KMS-11 (cell line): ENCODE measurements at regions not wholly inside any gene's neighbourhood (a gene's known extent, or its start where the extent isn't known, plus 50 kb on each side); places are given as distances from the start of the nearest gene placed in this dataset.

Experiments
- H2AFZ ChIP-seq: fragments of 200-600 bp; sonication (generic); 2 replicates; pipeline ENCODE4 v1.6.1; 2016; ENCODE audit warnings: antibody characterized with exemption, mixed run types, low read depth
- H3K27ac ChIP-seq: fragments of 200-600 bp; sonication (generic); 2 replicates; pipeline ENCODE4 v1.6.1; 2016; ENCODE audit warnings: mild to moderate bottlenecking, mixed run types
- H3K27me3 ChIP-seq: fragments of 200-600 bp; sonication (generic); 2 replicates; pipeline ENCODE4 v1.6.1; 2017; ENCODE audit warnings: mild to moderate bottlenecking, low read depth, mixed run types, moderate library complexity; ENCODE audit not compliant: insufficient read depth
- H3K36me3 ChIP-seq: fragments of 200-600 bp; sonication (generic); 2 replicates; pipeline ENCODE4 v1.6.1; 2017; ENCODE audit warnings: mild to moderate bottlenecking, mixed run types; ENCODE audit not compliant: insufficient read depth
- H3K4me1 ChIP-seq: fragments of 200-600 bp; sonication (generic); 2 replicates; pipeline ENCODE4 v1.6.1; 2016; ENCODE audit warnings: mild to moderate bottlenecking, low read depth, mixed run types; ENCODE audit not compliant: poor library complexity, severe bottlenecking
- H3K4me2 ChIP-seq: fragments of 200-600 bp; sonication (generic); 2 replicates; pipeline ENCODE4 v1.7.0; 2016; ENCODE audit warnings: mild to moderate bottlenecking, mixed run types
- H3K4me3 ChIP-seq: fragments of 200-600 bp; sonication (generic); IDR thresholded peaks from 2 replicates; pipeline ENCODE4 v1.6.1; 2017; ENCODE audit warnings: low read depth, low read length, mixed read lengths; ENCODE audit not compliant: insufficient read depth
- H3K79me2 ChIP-seq: fragments of 200-600 bp; sonication (generic); 2 replicates; pipeline ENCODE4 v1.6.1; 2016; ENCODE audit warnings: low read depth, mixed run types; ENCODE audit not compliant: insufficient read depth
- H3K9ac ChIP-seq: fragments of 200-600 bp; sonication (generic); 2 replicates; pipeline ENCODE4 v1.6.1; 2016; ENCODE audit warnings: mild to moderate bottlenecking, mixed run types
- H4K20me1 ChIP-seq: fragments of 200-600 bp; sonication (generic); 2 replicates; pipeline ENCODE4 v1.6.1; 2016; ENCODE audit warnings: mild to moderate bottlenecking, mixed run types; ENCODE audit not compliant: insufficient read depth
- TF ChIP-seq, protein P1 (sequence below): fragments of 200-600 bp; sonication (generic); conservative IDR thresholded peaks from 2 replicates; pipeline ENCODE4 v1.6.1; 2017; ENCODE audit warnings: low read depth, mild to moderate bottlenecking, antibody characterized with exemption, low read length, moderate library complexity, mixed read lengths

DNA sequence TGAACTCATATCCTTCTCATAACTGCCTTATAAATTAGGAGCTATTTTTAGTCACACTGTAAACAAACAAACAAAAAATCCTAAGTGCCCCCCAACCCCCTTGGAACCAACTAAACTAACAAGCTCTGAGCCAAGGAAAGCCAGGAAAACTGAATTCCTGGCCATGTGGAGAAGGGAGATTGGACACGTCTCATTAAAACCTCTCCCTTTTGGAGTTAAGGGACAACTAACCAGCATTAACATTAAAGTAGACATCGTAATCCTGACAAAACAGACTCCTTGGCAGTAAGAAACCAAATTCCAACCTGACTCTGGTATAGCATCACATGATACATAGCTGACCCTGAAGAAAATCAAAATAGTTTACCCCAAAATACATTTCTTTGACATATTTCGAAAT is 937.1 kb upstream of the GRIA3 start:
- Histone ChIP-seq H4K20me1 (no peaks in the 10 kb centered on the region), H3K9ac (no peak overlapping the region), H3K79me2 (no peaks in the 10 kb centered on the region), H2AFZ (no peak overlapping the region), H3K4me1 (no peaks in the 10 kb centered on the region), H3K4me2 (no peak overlapping the region), H3K4me3 (no peak overlapping the region), H3K27me3 (no peaks in the 10 kb centered on the region), H3K36me3 (no peaks in the 10 kb centered on the region), H3K27ac (no peak overlapping the region)
- TF ChIP-seq, protein P1, sequence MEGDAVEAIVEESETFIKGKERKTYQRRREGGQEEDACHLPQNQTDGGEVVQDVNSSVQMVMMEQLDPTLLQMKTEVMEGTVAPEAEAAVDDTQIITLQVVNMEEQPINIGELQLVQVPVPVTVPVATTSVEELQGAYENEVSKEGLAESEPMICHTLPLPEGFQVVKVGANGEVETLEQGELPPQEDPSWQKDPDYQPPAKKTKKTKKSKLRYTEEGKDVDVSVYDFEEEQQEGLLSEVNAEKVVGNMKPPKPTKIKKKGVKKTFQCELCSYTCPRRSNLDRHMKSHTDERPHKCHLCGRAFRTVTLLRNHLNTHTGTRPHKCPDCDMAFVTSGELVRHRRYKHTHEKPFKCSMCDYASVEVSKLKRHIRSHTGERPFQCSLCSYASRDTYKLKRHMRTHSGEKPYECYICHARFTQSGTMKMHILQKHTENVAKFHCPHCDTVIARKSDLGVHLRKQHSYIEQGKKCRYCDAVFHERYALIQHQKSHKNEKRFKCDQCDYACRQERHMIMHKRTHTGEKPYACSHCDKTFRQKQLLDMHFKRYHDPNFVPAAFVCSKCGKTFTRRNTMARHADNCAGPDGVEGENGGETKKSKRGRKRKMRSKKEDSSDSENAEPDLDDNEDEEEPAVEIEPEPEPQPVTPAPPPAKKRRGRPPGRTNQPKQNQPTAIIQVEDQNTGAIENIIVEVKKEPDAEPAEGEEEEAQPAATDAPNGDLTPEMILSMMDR: no peak

DNA sequence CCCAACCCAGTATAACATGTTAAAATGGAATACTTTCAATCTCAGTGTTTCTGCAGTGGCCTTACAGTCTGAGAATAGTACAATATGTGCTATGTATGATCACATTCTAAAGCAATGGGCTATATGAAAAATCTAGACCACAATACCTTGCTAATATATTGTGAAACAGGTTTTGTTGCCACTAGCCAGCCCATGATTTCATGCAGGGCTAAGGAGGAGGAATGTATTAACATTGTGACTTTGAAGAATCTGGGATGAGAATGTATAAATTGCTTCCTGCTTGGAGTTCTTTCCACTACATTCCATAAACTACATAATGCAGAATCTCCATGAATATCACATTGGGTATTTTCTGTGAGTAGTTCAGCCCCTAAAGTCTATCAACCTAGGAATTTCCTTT is 935.4 kb upstream of the GRIA3 start:
- H3K79me2 ChIP-seq: no peaks in the 10 kb centered on the region
- H3K36me3 ChIP-seq: no peaks in the 10 kb centered on the region
- H4K20me1 ChIP-seq: no peaks in the 10 kb centered on the region
- H3K27me3 ChIP-seq: no peaks in the 10 kb centered on the region
- H3K4me1 ChIP-seq: no peaks in the 10 kb centered on the region
- TF ChIP-seq, protein P1: no peak
- no peak overlapping the region for H3K4me2 ChIP-seq
- no peak overlapping the region for H2AFZ ChIP-seq
- H3K9ac ChIP-seq: no peak overlapping the region
- no peak overlapping the region for H3K4me3 ChIP-seq
- H3K27ac ChIP-seq: no peak overlapping the region

DNA sequence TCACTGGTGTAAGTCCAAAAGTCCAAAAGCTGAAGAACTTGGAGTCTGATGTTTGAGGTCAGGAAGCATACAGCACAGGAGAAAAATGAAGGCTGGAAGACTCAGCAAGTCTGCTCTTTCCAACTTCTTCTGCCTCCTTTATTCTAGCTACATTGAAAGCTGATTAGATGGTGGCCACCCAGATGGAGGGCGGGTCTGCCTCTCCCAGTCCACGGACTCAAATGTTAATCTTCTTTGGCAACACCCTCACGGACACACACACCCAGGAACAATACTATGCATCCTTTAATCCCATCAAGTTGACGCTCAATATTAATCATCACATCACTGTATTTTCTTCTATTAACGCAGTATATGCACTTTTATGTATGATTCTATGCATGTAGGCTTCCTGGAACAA is 931.6 kb upstream of the GRIA3 start:
- TF ChIP-seq, protein P1: no peak
- Histone ChIP-seq H3K4me2 (no peak overlapping the region), H2AFZ (no peak overlapping the region), H3K4me3 (no peak overlapping the region), H3K79me2 (no peaks in the 10 kb centered on the region), H3K36me3 (no peaks in the 10 kb centered on the region), H3K4me1 (no peaks in the 10 kb centered on the region), H4K20me1 (no peaks in the 10 kb centered on the region), H3K9ac (no peak overlapping the region), H3K27ac (no peak overlapping the region), H3K27me3 (no peaks in the 10 kb centered on the region)

DNA sequence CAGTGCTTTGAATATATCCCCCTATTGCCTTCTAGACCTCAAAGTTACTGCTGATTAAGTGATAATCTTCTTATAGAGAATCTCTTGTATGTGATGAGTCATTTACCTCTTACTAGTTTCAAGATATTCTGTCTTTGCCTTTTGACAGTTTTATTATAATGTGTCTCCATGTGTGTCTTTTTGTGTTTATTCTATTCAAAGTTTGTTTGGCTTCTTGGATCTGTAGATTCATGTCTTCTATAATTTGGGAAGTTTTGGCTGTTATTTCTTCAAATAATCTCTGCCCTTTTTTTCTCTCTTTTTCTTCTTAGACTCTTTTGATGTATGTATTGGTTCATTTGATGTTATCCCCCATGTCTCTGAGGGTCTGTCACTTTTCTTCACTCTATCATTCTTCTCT is 915.7 kb upstream of the GRIA3 start:
- Histone ChIP-seq H3K27me3 (no peaks in the 10 kb centered on the region), H3K4me2 (no peak overlapping the region), H3K4me1 (no peaks in the 10 kb centered on the region), H2AFZ (no peak overlapping the region), H3K9ac (no peak overlapping the region), H3K27ac (no peak overlapping the region), H3K4me3 (no peak overlapping the region), H3K79me2 (no peaks in the 10 kb centered on the region), H3K36me3 (no peaks in the 10 kb centered on the region), H4K20me1 (no peaks in the 10 kb centered on the region)
- TF ChIP-seq, protein P1: no peak
